ENCODE measurements at regions not wholly inside any gene's neighbourhood (a gene's known extent, or its start where the extent isn't known, plus 50 kb on each side); places are given as distances from the start of the nearest gene placed in this dataset.

DNA sequence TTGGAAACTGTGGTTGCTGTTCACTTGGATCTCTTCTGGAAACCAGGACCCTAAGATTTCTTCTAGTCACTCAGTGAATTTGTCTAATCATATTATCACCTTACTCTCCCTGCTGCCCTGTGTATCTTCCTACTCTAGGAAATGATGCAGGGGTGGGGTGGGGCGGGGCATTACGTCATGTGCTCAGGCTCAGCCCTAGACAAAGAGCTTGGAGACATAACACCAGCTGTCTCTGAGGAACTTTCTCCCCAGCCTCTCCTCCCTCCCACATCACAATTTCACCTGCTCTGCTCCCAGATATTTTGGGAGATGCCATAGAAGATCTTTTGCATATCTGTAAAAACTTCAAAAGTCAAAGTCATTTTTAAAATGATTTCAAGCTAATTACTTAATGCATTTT lies 470.4 kb downstream of the ZSWIM6 start:
- no peak for DNase-seq

DNA sequence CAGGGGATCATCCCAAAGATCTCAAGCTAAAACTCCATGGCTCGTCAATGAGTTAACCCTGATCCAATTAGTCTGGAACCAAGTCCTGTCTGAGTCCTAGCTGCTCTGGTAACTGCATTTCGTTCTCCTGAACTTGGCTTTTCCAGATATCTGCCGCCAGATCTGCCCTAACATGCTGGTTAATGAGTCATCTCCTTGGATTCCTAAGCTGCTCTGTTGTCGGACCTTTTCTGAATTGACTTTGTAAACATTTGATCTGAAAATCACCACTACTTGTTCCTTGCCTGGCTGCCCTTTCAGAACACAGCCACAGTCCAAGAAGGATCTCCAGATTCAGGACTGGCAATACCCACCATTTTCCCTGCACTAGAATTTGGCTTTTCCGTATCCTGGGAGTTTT lies 473.0 kb downstream of the ZSWIM6 start:
- DNase-seq, result no peak

DNA sequence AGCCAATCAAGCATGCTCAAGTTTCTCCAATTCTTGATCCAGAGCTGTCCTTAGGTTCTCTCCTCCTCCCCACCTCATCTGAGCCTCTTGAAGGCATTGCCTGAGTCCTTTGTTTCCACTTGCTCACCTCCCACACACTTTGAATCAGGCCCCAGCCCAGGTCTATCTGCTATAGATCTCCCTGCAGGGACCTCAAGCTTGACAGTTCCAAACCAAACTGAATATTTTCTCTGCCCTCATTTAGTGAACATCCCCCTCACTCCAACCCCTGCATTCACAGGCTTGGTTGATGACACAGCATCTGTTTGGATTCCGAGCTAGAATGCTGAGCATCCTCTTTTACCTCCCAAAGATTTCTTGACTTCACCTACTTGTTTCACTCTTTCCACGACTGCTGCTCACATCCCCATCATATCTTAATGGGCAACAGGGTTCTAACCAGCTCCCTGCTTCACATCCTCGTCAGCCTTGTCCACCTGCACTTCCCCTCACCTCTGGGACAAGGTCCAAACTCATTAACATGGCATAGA lies 474.5 kb downstream of the ZSWIM6 start:
- DNase-seq, result no peak

DNA sequence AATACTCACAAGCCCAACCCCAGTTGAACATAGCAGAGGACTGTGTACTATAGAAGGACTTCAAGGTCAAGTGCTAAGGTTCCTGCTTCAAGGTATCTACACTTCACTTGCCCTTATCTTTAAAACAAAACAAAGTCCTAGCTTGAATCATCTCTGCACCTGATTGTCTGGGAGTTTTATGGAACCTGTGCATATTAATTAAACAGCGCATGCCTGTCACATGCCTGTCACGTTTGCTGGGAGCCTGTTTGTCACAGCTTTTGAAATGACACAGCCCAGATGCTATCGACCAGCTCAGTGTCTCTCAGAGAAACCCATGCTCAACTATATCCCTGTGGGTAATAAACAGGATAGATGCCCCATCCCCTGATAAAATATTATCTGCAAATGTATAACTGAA lies 476.0 kb downstream of the ZSWIM6 start:
- DNase-seq, result no peak

DNA sequence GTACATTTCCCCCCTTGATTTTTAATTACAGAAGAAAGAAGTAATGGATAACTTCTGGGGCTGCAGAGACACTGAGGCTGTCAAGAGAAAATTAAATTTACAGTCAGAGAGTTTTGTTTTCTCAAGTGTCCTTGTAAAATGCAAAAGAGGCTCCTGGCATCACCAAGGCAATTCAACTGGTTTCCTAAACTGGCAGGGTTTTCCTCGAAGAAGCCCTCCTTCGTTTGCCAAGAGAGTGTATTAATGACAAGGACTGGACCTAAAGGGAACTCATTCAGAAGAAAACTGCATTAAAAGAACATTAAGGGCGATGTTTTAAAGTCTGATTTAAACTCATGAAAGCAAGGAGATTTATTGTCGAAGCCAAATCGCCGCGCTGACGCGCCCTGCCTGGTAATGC lies 476.9 kb downstream of the ZSWIM6 start:
- DNase-seq, result no peak

DNA sequence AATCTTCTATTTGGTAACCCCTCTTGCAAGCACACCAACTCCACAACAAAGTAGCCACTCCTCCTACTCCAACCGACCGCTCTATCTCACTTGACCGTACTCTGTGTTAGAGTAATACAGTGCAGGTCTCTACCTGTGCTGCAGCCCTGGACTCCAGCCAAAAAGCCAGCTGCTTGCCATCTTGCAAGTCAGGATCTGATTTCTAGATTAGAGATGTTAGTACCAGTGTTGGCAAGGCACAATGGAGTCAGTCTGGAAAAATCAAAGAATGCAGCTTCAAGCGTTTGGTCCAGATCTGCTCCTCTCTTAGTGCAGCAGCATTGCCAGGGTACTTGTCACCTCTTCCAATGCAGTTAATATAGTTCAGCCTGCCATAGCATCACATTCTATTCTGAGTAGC lies 477.6 kb downstream of the ZSWIM6 start:
- no peak for DNase-seq

DNA sequence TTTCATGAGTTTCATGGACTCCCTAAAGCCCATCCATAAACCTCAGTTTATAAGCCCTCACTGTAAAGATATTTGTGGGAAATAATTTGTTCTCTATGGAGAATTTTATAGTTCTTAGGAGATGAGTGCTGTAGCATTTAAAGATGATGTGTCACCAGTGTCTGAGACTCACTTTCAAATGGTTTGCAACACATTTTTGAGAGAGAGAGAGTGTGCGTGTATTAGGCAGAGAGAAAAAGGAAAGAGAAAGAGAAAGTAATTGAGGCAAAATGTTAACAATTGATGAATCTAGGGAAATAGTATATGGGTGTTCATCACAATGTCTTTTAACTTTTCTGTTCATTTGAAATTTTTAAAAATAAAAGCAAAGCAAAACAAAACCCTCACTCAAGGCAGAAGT lies 479.0 kb downstream of the ZSWIM6 start:
- DNase-seq, result no peak

DNA sequence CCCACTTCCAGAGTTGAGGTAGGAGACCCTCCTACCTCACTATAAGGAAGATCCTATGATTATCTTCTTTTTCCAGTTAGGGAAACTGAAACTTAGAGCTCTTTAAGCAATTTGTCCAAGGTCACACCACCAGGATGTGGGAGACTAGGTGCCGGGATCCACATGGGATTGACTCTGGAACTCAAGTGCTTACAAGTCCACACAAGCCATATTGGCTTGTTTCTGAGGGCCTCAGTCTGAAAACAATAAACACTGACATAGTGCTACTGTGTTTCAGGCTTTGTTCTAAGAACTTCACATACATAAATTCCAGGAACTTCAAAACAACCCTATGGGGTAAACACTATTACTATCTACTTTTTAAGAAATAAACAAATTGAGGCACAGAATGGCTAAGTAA lies 481.3 kb downstream of the ZSWIM6 start:
- no peak for DNase-seq

DNA sequence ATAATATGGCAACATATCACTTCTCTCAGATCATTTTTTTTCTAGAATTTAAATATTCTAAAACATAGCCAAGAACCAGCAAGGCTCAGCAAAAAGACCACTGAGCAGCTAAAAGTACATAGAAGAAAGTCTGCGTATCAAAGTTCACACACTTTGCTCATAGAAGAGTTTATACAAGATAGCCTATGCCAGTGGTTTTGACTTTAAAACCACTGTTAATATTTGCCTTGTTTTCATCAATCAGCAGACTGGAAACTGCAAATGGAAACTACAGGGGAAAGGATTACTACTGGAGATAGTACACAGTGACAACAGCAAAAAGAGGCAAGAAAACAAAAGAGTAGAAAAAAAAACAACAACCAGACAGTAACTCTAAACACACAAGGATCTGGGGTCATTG lies 483.3 kb downstream of the ZSWIM6 start:
- DNase-seq, result no peak

DNA sequence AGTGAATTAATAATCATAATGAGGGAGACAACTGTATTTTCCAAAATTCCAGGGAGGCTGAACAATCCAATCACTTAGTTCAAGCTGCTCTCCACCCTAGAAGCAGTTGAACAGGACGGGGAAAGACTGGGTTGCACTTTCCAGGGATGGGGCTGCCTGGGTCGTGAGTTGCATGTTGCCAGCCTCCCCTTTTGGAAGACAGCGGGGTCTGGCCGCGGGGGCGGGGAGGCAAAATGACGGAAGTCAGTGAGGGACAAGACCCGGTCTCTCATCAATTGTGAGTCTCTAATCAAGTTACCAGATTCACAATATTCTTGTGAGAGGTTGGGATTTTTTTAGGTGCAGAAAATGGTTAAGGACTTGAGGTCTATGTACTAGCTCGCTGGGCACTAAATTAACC lies 484.1 kb downstream of the ZSWIM6 start:
- no peak for DNase-seq

DNA sequence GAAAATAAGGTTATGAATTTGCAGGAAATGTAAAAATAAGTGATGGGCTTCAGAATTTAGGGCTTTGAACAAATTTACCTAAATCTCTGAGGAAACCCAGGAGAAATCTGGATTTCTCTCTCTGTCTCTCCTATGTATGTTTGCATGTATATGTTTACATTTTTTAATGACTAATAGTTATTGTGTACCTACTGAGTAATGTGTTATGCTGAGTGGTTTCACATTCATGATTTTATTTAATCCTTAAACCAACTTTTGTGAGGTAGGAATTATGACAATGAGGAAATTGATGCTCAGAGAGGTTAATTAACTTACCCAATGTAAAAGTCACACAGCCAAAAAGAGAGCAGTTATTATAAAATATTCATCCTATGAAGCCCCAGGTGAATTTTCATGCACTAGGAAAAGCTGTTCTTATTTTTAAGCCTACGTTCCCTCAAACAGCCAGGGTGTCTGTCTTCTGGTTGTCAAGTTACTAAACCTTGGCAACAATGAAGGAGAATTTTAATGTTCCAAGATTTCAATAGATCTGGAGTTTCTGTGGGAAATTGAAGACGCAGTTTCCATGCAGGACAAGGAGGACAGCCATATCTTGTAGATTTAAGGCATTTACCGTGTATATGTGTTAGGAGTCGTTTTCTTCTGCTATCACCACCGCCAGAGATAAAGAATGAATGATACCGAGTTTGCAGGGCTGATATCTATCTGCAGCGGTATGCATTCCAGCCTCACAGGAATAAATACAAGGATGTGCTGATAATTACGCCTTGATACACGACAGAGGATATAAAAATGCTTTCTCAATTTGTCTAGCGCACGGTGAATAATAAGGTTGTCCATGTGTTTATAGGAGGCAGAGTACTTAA lies 484.8 kb downstream of the ZSWIM6 start:
- no peak for DNase-seq

DNA sequence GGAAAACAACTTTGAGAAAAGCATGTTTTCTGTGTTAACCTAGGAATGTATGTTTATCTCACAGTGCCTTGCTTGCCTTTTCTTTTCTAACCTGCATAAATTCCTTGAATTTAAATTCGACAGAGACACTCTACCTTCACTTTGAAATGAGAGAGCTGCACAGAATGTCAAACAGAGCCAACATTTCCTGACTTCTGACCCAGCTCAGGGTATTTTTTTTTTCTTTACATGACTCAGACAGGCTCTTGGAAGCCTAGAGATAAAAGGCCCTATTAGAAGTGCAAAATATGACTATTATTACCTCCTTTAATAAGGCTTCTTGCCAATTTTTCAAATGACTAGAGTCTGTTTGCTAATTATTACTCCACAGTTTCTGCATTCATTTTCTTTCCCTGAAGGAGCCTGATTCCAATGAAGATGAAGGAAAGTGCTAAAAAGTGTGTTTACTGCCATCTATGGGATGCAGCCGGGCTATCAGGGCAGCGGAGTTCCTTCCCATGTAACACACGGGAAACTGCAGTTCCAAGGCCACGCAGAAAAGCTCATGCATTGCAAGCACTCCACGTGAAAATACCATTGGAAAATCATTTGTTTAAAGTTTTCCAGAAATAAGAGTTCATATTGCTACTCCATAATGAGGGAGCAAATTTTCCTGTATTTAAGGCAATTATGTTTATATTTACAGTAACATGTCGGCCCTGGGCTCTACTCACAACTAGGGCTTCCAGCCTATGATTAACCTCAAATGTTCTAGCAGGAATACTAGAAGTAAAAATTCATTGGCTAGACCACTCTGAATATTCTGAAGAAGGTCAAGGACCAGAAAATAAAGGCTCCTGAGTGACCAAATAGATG lies 485.6 kb downstream of the ZSWIM6 start:
- DNase-seq, result no peak

DNA sequence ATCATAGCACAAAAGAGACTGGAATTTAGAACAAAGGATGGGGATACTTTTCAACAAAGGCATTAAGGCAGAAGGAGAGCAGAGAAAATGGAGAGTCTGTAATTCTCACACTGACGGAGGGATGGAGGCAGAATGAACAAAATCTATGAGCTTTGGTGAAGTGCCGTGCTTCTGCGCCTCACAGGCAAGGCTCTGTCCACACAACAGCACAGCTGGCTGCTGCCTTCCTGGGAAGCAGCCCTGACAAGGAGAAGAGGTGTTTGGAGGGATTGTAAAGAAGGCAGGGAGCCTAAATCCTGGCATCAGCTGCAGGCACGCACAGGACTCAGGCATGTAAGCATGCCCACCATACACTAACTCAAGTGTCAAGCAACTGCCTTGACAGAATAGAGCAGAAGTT lies 485.2 kb upstream of the KIF2A start:
- no peak for DNase-seq

DNA sequence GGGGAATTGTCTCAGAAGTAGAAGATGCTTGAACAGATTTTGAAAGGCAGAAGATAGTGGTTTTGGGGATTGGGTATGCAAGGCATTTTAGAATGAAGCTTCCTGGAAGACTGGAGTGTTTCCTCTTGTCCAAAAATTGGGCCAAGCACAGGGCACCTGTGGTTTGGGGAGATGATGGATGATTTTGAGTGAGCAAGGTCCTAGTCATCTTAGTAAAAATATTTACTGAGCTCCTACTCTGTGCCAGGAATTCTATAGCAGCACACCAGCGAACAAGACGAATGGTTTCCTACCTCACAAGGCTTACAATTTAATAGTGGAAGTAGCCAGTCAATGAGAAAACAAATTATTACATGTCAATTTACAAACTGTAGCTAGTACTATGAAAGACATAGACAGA lies 484.4 kb upstream of the KIF2A start:
- no peak for DNase-seq

DNA sequence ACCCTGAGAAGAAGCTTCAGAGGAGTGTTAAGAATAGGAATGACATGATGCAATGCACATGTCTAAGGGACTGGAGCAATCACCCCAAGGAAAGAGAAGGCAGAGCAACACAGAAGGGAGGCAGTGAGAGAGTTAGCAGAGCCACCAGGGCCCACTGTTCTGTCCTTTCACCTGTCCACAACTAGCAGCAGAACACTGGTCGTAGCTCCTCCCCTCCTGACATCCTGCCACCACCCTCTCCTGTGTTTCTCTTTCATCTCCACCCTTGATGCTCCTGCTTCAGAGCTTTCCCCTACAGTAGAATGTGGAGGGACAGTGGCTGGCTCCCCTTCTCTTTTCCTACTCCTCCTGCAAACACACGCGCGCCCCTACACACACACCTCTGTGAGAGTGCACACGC lies 483.4 kb upstream of the KIF2A start:
- no peak for DNase-seq

DNA sequence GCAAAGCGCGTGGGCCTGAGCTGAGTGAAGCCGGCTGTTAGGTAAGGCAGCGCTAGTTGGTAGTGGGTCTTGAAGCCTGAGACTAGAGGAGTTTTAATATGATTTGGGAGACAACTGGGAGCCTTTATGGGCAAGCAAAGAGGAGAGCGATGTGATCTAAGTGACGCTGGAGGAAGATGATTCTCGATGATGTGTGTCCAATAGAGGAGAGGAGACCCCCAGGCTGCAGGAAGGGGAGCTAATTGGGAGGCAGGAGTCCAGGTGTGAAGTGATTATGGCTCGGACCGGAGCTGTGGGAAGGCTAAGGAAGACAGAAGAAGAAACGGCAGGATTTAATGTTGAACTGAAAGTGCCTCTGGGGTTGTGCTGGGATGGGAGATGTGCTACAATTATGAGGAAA lies 482.9 kb upstream of the KIF2A start:
- DNase-seq, result no peak

DNA sequence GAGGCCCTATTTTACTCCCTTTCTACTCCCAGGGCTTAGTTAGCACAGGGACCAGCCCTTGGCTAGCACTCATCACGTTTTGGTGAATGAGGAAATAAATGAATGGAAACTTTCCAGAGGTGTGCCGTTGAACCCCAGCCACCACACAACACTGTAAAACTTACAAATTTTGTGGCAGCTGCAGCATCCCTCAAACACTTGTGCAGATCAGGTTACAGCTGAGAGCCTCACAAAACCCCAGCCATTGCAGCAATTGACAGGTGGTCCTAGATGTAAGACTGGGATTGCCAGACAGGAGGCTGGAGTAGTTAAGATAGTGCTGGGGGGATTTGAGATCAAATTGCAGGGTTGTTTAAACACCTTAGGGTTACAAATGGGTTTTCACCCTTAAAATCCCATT lies 482.2 kb upstream of the KIF2A start:
- DNase-seq, result no peak

DNA sequence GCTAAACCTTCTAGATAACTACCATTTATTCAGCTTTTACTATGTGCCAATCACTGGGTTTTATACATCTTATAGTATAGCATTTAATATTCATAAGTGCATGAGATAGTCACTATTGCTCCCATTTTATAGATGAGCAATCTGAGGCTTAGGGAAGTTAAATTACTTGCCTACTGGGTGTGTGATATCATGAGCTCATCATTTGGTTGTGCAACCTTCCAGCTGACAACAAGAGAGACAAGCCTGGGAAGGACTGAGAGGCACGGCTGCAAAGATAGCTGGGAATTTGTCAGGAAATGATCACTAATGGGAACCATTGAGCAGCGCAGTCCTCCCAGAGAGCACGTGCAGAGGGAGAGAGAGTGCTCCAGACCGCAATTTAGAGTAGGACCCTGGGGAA lies 481.6 kb upstream of the KIF2A start:
- no peak for DNase-seq

DNA sequence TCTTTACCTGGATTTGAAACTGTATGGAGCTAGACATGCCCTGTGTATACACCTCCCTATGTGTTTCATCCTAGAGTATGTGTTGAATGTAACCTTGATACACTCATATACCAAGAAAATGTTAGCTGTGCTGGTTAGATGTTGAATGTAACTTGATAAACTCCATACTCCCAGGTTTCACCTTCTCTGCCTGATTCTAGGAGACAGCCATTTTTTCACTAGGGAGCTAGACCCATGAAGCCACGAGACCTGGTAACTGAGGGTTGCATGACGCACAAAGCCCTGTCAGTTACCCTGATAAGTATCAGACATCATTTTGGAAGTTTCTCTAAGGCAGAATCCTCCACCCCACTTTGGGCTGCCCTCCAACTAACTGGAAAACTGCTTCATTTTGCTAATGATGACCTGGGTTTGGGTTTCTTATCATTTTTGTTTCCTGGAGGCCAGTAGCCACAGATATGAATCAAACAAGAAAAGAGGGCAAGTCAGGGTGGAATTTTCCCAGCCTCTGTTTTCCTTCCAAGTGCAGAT lies 478.5 kb upstream of the KIF2A start:
- no peak for DNase-seq

DNA sequence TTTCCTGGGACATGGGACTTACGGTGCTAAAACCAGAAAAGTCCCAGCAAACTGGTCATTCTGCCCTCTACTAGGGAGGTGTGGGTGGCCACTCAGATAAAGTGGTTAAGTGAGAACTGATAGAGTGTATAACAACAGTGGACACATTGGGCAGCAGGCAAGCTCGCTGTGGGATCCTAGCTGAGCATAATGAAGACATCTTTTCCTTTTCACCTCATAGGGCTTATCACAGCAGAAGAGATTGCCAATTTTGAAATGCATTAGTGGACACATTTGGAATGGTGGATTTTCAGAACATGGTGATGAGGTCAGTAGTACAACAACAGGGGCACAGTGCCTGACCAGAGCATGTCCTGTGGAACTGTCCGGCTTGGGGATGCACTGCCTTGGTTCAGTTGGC lies 477.1 kb upstream of the KIF2A start:
- DNase-seq, result no peak

DNA sequence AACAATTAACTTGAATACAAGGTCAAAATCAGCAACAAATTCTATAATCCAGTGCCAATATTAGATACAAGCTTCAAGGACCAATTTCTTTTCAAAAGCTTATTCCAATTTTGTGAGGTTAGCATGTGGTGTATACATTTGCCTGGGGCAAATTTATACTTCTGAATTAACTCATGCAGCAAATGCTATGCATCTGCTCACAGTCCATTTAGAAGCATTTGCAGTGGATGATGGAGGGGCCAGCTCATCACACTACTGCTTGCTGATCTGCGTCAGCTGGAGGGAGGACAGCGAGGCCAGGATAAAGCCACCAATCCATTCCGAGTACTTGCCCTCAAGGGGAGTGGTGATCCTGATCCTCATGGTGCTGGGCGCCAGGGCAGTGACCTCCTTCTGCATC lies 474.3 kb upstream of the KIF2A start:
- DNase-seq, result no peak

DNA sequence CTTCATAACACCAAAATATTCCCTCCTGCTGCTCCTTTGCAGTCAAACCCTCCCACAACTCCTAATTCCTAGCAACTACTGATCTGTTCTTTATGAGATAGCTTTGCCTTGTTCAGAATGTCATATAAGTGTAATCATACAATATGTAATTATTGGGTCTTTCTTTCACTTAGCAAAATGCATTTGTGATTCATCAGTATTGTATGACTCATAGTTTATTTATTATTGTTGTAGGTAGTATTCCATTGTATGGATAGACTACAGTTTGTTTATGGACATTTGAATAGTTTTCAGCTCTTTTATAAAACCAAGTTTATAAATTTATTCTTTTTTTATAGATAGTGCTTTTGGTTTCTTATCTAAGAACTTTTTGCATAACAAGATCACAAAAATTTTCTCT lies 468.2 kb upstream of the KIF2A start:
- no peak for DNase-seq

DNA sequence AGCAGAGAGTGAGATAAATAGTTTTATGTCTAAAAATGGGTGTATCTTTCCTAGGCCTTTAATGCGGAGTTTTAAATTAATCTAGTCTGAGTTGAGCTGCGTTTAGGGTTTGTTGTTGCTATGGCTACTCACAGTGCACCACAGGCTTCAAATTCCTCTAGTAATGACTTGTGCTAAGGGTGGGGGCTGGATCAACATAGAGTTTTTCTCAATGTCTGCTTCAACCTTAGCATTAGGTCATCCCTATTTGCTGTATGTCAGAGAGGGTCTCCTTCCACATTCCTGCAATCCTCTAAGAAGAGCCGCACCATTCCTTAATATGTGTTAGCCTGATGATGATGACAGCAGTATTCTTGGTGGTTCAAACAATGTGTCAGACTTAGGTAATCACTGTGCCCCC lies 465.6 kb upstream of the KIF2A start:
- DNase-seq, result no peak

DNA sequence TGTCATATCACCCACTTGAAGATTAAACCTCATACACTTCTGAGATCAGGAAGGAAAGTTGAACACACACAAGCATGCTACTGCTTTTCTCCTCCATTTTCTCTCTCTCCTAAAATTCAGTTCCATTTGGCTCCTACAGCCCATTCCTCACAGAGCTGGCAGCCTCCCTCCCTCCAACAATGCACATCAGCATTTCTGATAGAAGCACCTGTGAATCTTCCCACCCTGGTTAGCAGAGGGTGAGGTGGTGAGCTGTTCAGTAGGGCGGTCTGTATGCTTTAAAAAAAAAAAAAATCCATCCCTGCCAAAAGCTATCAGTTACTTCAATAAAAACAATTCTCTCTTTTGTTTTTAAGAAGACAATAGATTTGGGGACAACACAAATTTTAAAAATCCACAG lies 463.2 kb upstream of the KIF2A start:
- no peak for DNase-seq

All from stimulated activated CD4-positive, alpha-beta T cell treated with anti-CD3 and anti-CD28 coated beads, Interleukin-4, amount 100 ng/mL, for 24 hours (primary cell).